IMR-90 (cell line): ENCODE measurements at regions not wholly inside any gene's neighbourhood (a gene's known extent, or its start where the extent isn't known, plus 50 kb on each side); places are given as distances from the start of the nearest gene placed in this dataset.

ENCODE experiments used
- ATAC-seq: fragments of 200-7000 bp; cut with Tn5 transposase; 2 replicates; pipeline ENCODE4 v1.9.1; 2020; ENCODE audit warnings: low read depth, mild to moderate bottlenecking, moderate library complexity
- BruUV-seq: library from RNA; stranded (reverse); fragments of 400-500 nt; replicated peaks from 2 replicates; lab custom pipeline; 2021; lab: Mats Ljungman, UMichigan
- CTCF ChIA-PET: fragments of 300-600 bp; formaldehyde crosslinking; extraction: SDS; loops from one replicate; lab custom pipeline; 2021; ENCODE audit warnings: antibody characterized with exemption; lab: Yijun Ruan, JAX
- POLR2A ChIA-PET: fragments of 300-600 bp; sonication (Branson Sonifier 250); formaldehyde crosslinking; loops from one replicate; lab custom pipeline; 2022; ENCODE audit warnings: antibody characterized with exemption; ENCODE audit not compliant: unreplicated experiment; lab: Charles Lee
- DNase-seq: peaks from one replicate; pipeline ENCODE4 v3.0.0; 2013
- H2AFZ ChIP-seq: replicated peaks from 2 replicates; pipeline ENCODE3; 2013; ENCODE audit warnings: low read length, mild to moderate bottlenecking; ENCODE audit not compliant: poor library complexity
- H2AK5ac ChIP-seq: 2 replicates; pipeline ENCODE4 v1.6.1; 2013; ENCODE audit warnings: low read depth, low read length, inconsistent platforms
- H2AK9ac ChIP-seq: replicated peaks from 2 replicates; pipeline ENCODE3; 2013; ENCODE audit warnings: mild to moderate bottlenecking, low read depth, low read length, moderate library complexity; ENCODE audit not compliant: poor library complexity
- H2BK120ac ChIP-seq: 2 replicates; pipeline ENCODE4 v1.6.1; 2013; ENCODE audit warnings: low read depth, low read length, inconsistent platforms
- H2BK15ac ChIP-seq: 3 replicates; pipeline ENCODE4 v1.6.1; 2013; ENCODE audit warnings: low read depth, low read length, inconsistent platforms
- H2BK20ac ChIP-seq: 2 replicates; pipeline ENCODE4 v1.6.1; 2013; ENCODE audit warnings: low read depth, mild to moderate bottlenecking, inconsistent platforms, low read length, moderate library complexity
- H2BK5ac ChIP-seq: 2 replicates; pipeline ENCODE4 v1.6.1; 2013; ENCODE audit warnings: mild to moderate bottlenecking, low read depth, low read length, inconsistent platforms; ENCODE audit not compliant: poor library complexity, severe bottlenecking
- H3K14ac ChIP-seq: replicated peaks from 2 replicates; pipeline ENCODE4 v1.6.1; 2013; ENCODE audit warnings: low read depth, low read length, inconsistent platforms
- H3K18ac ChIP-seq: 2 replicates; pipeline ENCODE4 v1.6.1; 2013; ENCODE audit warnings: low read depth, low read length, control low read depth
- H3K23ac ChIP-seq: 2 replicates; pipeline ENCODE4 v1.6.1; 2013; ENCODE audit warnings: low read depth, low read length, inconsistent platforms
- H3K27ac ChIP-seq: 2 replicates; pipeline ENCODE4 v1.5.1; 2013; ENCODE audit warnings: mild to moderate bottlenecking, control low read depth, low read length; ENCODE audit not compliant: insufficient read depth
- H3K27me3 ChIP-seq: 2 replicates; pipeline ENCODE4 v1.6.1; 2013; ENCODE audit warnings: low read length; ENCODE audit not compliant: control insufficient read depth, insufficient read depth
- H3K36me3 ChIP-seq: 2 replicates; pipeline ENCODE4 v1.6.1; 2013; ENCODE audit warnings: low read length, mixed read lengths; ENCODE audit not compliant: control insufficient read depth, insufficient read depth
- H3K4ac ChIP-seq: 2 replicates; pipeline ENCODE4 v1.6.1; 2013; ENCODE audit warnings: low read depth, low read length, inconsistent platforms
- H3K4me1 ChIP-seq: 2 replicates; pipeline ENCODE4 v1.6.1; 2013; ENCODE audit warnings: low read length, mixed read lengths; ENCODE audit not compliant: control insufficient read depth, insufficient read depth
- H3K4me2 ChIP-seq: 2 replicates; pipeline ENCODE4 v1.6.1; 2013; ENCODE audit warnings: low read depth, mild to moderate bottlenecking, control low read depth, low read length, moderate library complexity
- H3K4me3 ChIP-seq: 2 replicates; pipeline ENCODE4 v1.5.1; 2013; ENCODE audit warnings: low read depth, mild to moderate bottlenecking, control low read depth, low read length, moderate library complexity; ENCODE audit not compliant: insufficient read depth
- H3K56ac ChIP-seq: 2 replicates; pipeline ENCODE4 v1.6.1; 2013; ENCODE audit warnings: low read length, inconsistent platforms; ENCODE audit not compliant: insufficient read depth; ENCODE audit errors: extremely low read depth
- H3K79me1 ChIP-seq, 2 experiments: 2 replicates each; pipeline ENCODE4 v1.6.1; 2013; ENCODE audit warnings: low read length in 2 of 2, inconsistent platforms in 1 of 2, low read depth in 1 of 2
- H3K9ac ChIP-seq: 2 replicates; pipeline ENCODE4 v1.6.1; 2013; ENCODE audit warnings: low read depth, low read length, control low read depth
- H3K9me1 ChIP-seq: 2 replicates; pipeline ENCODE4 v1.6.1; 2013; ENCODE audit warnings: low read length, inconsistent platforms; ENCODE audit not compliant: insufficient read depth
- H3K9me3 ChIP-seq: 2 replicates; pipeline ENCODE4 v1.6.1; 2013; ENCODE audit warnings: low read length; ENCODE audit not compliant: control insufficient read depth, insufficient read depth
- H4K20me1 ChIP-seq: 2 replicates; pipeline ENCODE4 v1.6.1; 2013; ENCODE audit warnings: low read length, inconsistent platforms; ENCODE audit not compliant: insufficient read depth
- H4K5ac ChIP-seq: 2 replicates; pipeline ENCODE4 v1.6.1; 2013; ENCODE audit warnings: mild to moderate bottlenecking, low read depth, low read length, control low read depth
- H4K8ac ChIP-seq, 2 experiments: 2 replicates each; pipeline ENCODE4 v1.6.1; 2013; ENCODE audit warnings: low read depth in 2 of 2, low read length in 2 of 2, control low read depth in 1 of 2, inconsistent platforms in 1 of 2
- H4K91ac ChIP-seq: 2 replicates; pipeline ENCODE4 v1.6.1; 2013; ENCODE audit warnings: low read depth, low read length, inconsistent platforms; ENCODE audit not compliant: insufficient read depth
- MXI1 ChIP-seq: IDR thresholded peaks from 2 replicates; pipeline ENCODE4 v1.6.1; 2012; ENCODE audit warnings: low read depth, mild to moderate bottlenecking, low read length, moderate library complexity, borderline replicate concordance
- WGBS, 2 experiments: methylation state at CpG; one replicate each; pipeline versions ENCODE4 v1.1.5 to v1.1.7; 2013; ENCODE audit warnings: missing lambda C conversion rate in 2 of 2; ENCODE audit not compliant: insufficient read length in 1 of 2; ENCODE audit errors: extremely low coverage in 2 of 2; 5-methylcytosine and 5-hydroxymethylcytosine counted together
- dilution Hi-C: fragments of 300-500 bp; cut with HindIII; formaldehyde crosslinking; loops from one replicate; pipeline ENCODE4 v1.14.3; 2018; ENCODE audit warnings: low sequenced_read_pairs; ENCODE audit not compliant: unreplicated experiment
- in situ Hi-C: fragments of 300-500 bp; cut with MboI; formaldehyde crosslinking; loops from 3 replicates; pipeline ENCODE4 v1.14.3; 2019; ENCODE audit warnings: low sequenced_read_pairs, inconsistent platforms, mixed read lengths
- intact Hi-C: fragments of 100-400 bp; cut with micrococcal nuclease; formaldehyde crosslinking; loops from 2 replicates; pipeline ENCODE4 v1.10.0; 2022
- TF ChIP-seq, protein P1 (sequence below): conservative IDR thresholded peaks from 2 replicates; pipeline ENCODE4 v1.5.1; 2012; ENCODE audit warnings: mild to moderate bottlenecking, low read depth, low read length, improper control_type of control experiment

DNA sequence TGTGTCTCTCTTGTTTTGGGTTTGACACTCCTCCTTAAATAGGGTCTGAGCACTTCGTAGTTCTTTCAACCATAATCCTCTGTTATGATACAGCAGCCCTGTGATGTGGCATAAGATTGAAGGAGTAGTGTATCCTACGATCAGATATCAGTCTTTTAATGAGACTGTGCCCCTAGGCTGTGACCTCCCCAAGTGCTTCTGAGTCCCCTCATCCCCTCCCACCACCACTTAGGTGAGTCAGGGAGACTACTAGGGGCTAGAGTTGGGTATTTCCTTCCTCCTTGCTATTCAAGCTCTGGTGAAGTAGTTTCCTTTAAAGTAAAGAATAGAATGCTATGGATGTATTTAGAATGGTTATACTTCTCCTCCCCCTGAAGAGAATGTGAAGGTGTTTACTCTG is 637.2 kb upstream of the GRAMD2B start:
- no peak overlapping the region for H3K4ac ChIP-seq
- no peak overlapping the region for H4K5ac ChIP-seq
- H3K23ac ChIP-seq, result no peak overlapping the region
- H3K79me1 ChIP-seq, result no peaks in the 10 kb centered on the region
- H3K56ac ChIP-seq, result no peak overlapping the region
- in situ Hi-C loops, result no loop called here
- no peak overlapping the region for H4K8ac ChIP-seq
- no peak overlapping the region for H2BK20ac ChIP-seq
- no TSS peak for BruUV-seq
- no peak overlapping the region for H3K27ac ChIP-seq
- no peak overlapping the region for H2AK5ac ChIP-seq
- no peaks in the 10 kb centered on the region for H3K4me1 ChIP-seq
- H2AFZ ChIP-seq, result no peak overlapping the region
- ChIA-PET CTCF (no interaction called here), POLR2A (no interaction called here)
- dilution Hi-C loops, result no loop called here
- intact Hi-C loops, result no loop called here
- H2BK15ac ChIP-seq, result no peak overlapping the region
- no peak overlapping the region for H2AK9ac ChIP-seq
- no peak overlapping the region for H4K91ac ChIP-seq
- H2BK120ac ChIP-seq, result no peak overlapping the region
- H3K4me2 ChIP-seq, result no peak overlapping the region
- no peak overlapping the region for H3K18ac ChIP-seq
- ATAC-seq, result no peak
- no peak for DNase-seq
- no peak overlapping the region for H2BK5ac ChIP-seq
- H4K20me1 ChIP-seq, result no peaks in the 10 kb centered on the region
- H3K9me1 ChIP-seq, result no peaks in the 10 kb centered on the region
- no peaks in the 10 kb centered on the region for H3K36me3 ChIP-seq
- no CpG with 5 or more reads among the region's 2 CpGs for WGBS, 2 experiments
- no peak overlapping the region for H3K4me3 ChIP-seq
- H3K9ac ChIP-seq, result no peak overlapping the region
- H3K27me3 ChIP-seq, result no peaks in the 10 kb centered on the region
- H3K9me3 ChIP-seq, result no peaks in the 10 kb centered on the region
- TF ChIP-seq, protein P1, sequence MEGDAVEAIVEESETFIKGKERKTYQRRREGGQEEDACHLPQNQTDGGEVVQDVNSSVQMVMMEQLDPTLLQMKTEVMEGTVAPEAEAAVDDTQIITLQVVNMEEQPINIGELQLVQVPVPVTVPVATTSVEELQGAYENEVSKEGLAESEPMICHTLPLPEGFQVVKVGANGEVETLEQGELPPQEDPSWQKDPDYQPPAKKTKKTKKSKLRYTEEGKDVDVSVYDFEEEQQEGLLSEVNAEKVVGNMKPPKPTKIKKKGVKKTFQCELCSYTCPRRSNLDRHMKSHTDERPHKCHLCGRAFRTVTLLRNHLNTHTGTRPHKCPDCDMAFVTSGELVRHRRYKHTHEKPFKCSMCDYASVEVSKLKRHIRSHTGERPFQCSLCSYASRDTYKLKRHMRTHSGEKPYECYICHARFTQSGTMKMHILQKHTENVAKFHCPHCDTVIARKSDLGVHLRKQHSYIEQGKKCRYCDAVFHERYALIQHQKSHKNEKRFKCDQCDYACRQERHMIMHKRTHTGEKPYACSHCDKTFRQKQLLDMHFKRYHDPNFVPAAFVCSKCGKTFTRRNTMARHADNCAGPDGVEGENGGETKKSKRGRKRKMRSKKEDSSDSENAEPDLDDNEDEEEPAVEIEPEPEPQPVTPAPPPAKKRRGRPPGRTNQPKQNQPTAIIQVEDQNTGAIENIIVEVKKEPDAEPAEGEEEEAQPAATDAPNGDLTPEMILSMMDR, result no peak
- TF ChIP-seq MXI1, result no peak
- no peak overlapping the region for H3K14ac ChIP-seq
